ENCODE measurements at regions not wholly inside any gene's neighbourhood (a gene's known extent, or its start where the extent isn't known, plus 50 kb on each side); places are given as distances from the start of the nearest gene placed in this dataset.

GRCh38 chr5:58138791-58139190, 321.1 kb downstream of the PLK2 start:
- Mint-ChIP-seq H3K36me3 (ENCODE audit: low read depth) (no peaks in the 10 kb centered on the region), H3K4me3 (no peak overlapping the region), H3K27me3 (no peaks in the 10 kb centered on the region), H3K4me1 (ENCODE audit: low read depth) (no peaks in the 10 kb centered on the region), H3K27ac (no peak overlapping the region), H3K9me3 (no peaks in the 10 kb centered on the region)
- no peak for DNase-seq
- intact Hi-C loops (cut with micrococcal nuclease), result no loop called here
- no peak for ATAC-seq
- ChIA-PET CTCF (no interaction called here), POLR2A (no interaction called here)
- no peak for TF ChIP-seq CTCF (IDR thresholded peaks at IDR 0.05)

- Mint-ChIP-seq H3K27me3 (no peaks in the 10 kb centered on the region), H3K36me3 (ENCODE audit: low read depth) (no peaks in the 10 kb centered on the region), H3K4me3 (no peak overlapping the region), H3K9me3 (no peaks in the 10 kb centered on the region), H3K27ac (no peak overlapping the region), H3K4me1 (ENCODE audit: low read depth) (no peaks in the 10 kb centered on the region)
- intact Hi-C loops (cut with micrococcal nuclease), result no loop called here
- ChIA-PET CTCF (no interaction called here), POLR2A (no interaction called here)
- no peak for ATAC-seq
- no peak for DNase-seq
- TF ChIP-seq CTCF (IDR thresholded peaks at IDR 0.05), result no peak
These were observed 323.5 kb downstream of the PLK2 start for GRCh38 chr5:58136406-58136805.

- no peak for ATAC-seq
- Mint-ChIP-seq H3K36me3 (ENCODE audit: low read depth) (no peaks in the 10 kb centered on the region), H3K9me3 (no peaks in the 10 kb centered on the region), H3K27me3 (no peaks in the 10 kb centered on the region), H3K27ac (no peak overlapping the region), H3K4me1 (ENCODE audit: low read depth) (no peaks in the 10 kb centered on the region), H3K4me3 (no peak overlapping the region)
- DNase-seq, result no peak
- no peak for TF ChIP-seq CTCF (IDR thresholded peaks at IDR 0.05)
- intact Hi-C loops (cut with micrococcal nuclease), result no loop called here
- CTCF ChIA-PET, result no interaction called here
- POLR2A ChIA-PET, result no interaction called here
These were observed 324.1 kb downstream of the PLK2 start for GRCh38 chr5:58135571-58136335.

- Mint-ChIP-seq H3K27me3 (no peaks in the 10 kb centered on the region), H3K27ac (no peak overlapping the region), H3K9me3 (no peaks in the 10 kb centered on the region), H3K4me1 (ENCODE audit: low read depth) (no peaks in the 10 kb centered on the region), H3K4me3 (no peak overlapping the region), H3K36me3 (ENCODE audit: low read depth) (no peaks in the 10 kb centered on the region)
- CTCF ChIA-PET, result interaction anchor here (1.3 kb wide), 1 partner anchor 17 kb away, joined by 3 read pairs; no protein-coding TSS in a partner anchor
- ATAC-seq (no peak), DNase-seq (no peak)
- TF ChIP-seq CTCF (IDR thresholded peaks at IDR 0.05), result no peak
- intact Hi-C loops (cut with micrococcal nuclease), result no loop called here
- POLR2A ChIA-PET, result no interaction called here
These were observed 326.1 kb downstream of the PLK2 start for GRCh38 chr5:58133631-58134296.

- ChIA-PET POLR2A (no interaction called here), CTCF (interaction anchor here (1.3 kb wide), 1 partner anchor 16 kb away, joined by 3 read pairs; no protein-coding TSS in a partner anchor)
- intact Hi-C loops (cut with micrococcal nuclease), result no loop called here
- no peaks in the 10 kb centered on the region for H3K9me3 Mint-ChIP-seq
- H3K27ac Mint-ChIP-seq, result no peak overlapping the region
- no peak for ATAC-seq
- TF ChIP-seq CTCF (IDR thresholded peaks at IDR 0.05), result no peak
- no peak overlapping the region for H3K4me3 Mint-ChIP-seq
- no peaks in the 10 kb centered on the region for H3K27me3 Mint-ChIP-seq
- DNase-seq, result no peak
- no peaks in the 10 kb centered on the region for H3K4me1 Mint-ChIP-seq (ENCODE audit: low read depth)
- H3K36me3 Mint-ChIP-seq (ENCODE audit: low read depth), result no peaks in the 10 kb centered on the region
These were observed 326.7 kb downstream of the PLK2 start for GRCh38 chr5:58133216-58133615.
